BLaER1 treated with 17β-estradiol and CSF1 and Interleukin-3, amounts not matched to agents 10 nM and 100 nM (cell line): ENCODE measurements at regions not wholly inside any gene's neighbourhood (a gene's known extent, or its start where the extent isn't known, plus 50 kb on each side); places are given as distances from the start of the nearest gene placed in this dataset.

ENCODE experiments used
- H3K27ac ChIP-seq, 11 experiments: shearing (Covaris generic); formaldehyde crosslinking; 2 replicates each; pipeline ENCODE4 v1.8.1; 2022
- H3K27me3 ChIP-seq, 11 experiments: shearing (Covaris generic); formaldehyde crosslinking; 2 replicates each; pipeline ENCODE4 v1.8.1; 2022
- H3K36me3 ChIP-seq, 11 experiments: shearing (Covaris generic); formaldehyde crosslinking; 2 replicates each; pipeline ENCODE4 v1.8.1; 2022
- H3K4me1 ChIP-seq, 10 experiments: shearing (Covaris generic); formaldehyde crosslinking; 2 replicates each; pipeline ENCODE4 v1.8.1; 2022
- H3K4me2 ChIP-seq, 11 experiments: shearing (Covaris generic); formaldehyde crosslinking; 2 replicates each; pipeline ENCODE4 v1.8.1; 2022
- H3K4me3 ChIP-seq, 10 experiments: shearing (Covaris generic); formaldehyde crosslinking; 2 replicates each; pipeline ENCODE4 v1.8.1; 2022
- H3K9ac ChIP-seq, 11 experiments: shearing (Covaris generic); formaldehyde crosslinking; 2 replicates each; pipeline ENCODE4 v1.8.1; 2022
- H3K9me3 ChIP-seq, 11 experiments: shearing (Covaris generic); formaldehyde crosslinking; replicated peaks in 1 of 11; 2 replicates each; pipeline ENCODE4 v1.8.1; 2022
- H4K20me1 ChIP-seq, 11 experiments: shearing (Covaris generic); formaldehyde crosslinking; 2 replicates each; pipeline ENCODE4 v1.8.1; 2022
- Cebpa-rat ChIP-seq, 11 experiments: shearing (Covaris generic); IDR thresholded peaks; 2 replicates each; pipeline ENCODE4 v1.8.1; 2022

- no peak overlapping the region for H3K4me2 ChIP-seq
- no peak for TF ChIP-seq Cebpa-rat (IDR thresholded peaks at IDR 0.05)
- H3K4me1 ChIP-seq, result no peaks in the 10 kb centered on the region
- no peak overlapping the region for H3K27ac ChIP-seq
- H3K4me3 ChIP-seq, result no peak overlapping the region
- H3K36me3 ChIP-seq, result no peaks in the 10 kb centered on the region
- no peaks in the 10 kb centered on the region for H4K20me1 ChIP-seq
- no peak overlapping the region for H3K9ac ChIP-seq
- no peaks in the 10 kb centered on the region for H3K27me3 ChIP-seq
- peaks cover 0 to 15% (median 10%) of the 10 kb centered on the region in 11 experiments; a peak in 16 of 22 replicates for H3K9me3 ChIP-seq
These were observed 154.3 kb upstream of the GIMD1 start for GRCh38 chr4:106522839-106523238.

- H3K27ac ChIP-seq, result no peak overlapping the region
- no peaks in the 10 kb centered on the region for H3K4me1 ChIP-seq
- 0 out of 22 replicates have a peak, but pooled peaks cover 0 to 5% (median 0%) of the 10 kb centered on the region in 11 experiments for H3K9me3 ChIP-seq
- no peak overlapping the region for H3K4me3 ChIP-seq
- no peak overlapping the region for H3K9ac ChIP-seq
- H3K27me3 ChIP-seq, result no peaks in the 10 kb centered on the region
- no peaks in the 10 kb centered on the region for H4K20me1 ChIP-seq
- H3K4me2 ChIP-seq, result no peak overlapping the region
- no peaks in the 10 kb centered on the region for H3K36me3 ChIP-seq
- no peak for TF ChIP-seq Cebpa-rat (IDR thresholded peaks at IDR 0.05)
These were observed 144.1 kb upstream of the GIMD1 start for GRCh38 chr4:106512706-106513105.

GRCh38 chr4:106507440-106507839 is 138.9 kb upstream of the GIMD1 start:
- Histone ChIP-seq H3K36me3 (no peaks in the 10 kb centered on the region), H4K20me1 (no peaks in the 10 kb centered on the region), H3K4me2 (no peak overlapping the region), H3K9ac (no peak overlapping the region), H3K9me3 (0 out of 22 replicates have a peak, but pooled peaks cover 0 to 4% (median 0%) of the 10 kb centered on the region in 11 experiments), H3K4me1 (no peaks in the 10 kb centered on the region), H3K27me3 (no peaks in the 10 kb centered on the region), H3K27ac (no peak overlapping the region), H3K4me3 (no peak overlapping the region)
- TF ChIP-seq Cebpa-rat (IDR thresholded peaks at IDR 0.05), result no peak

GRCh38 chr4:106503116-106504050 is 134.8 kb upstream of the GIMD1 start:
- Histone ChIP-seq H3K36me3 (no peaks in the 10 kb centered on the region), H3K9me3 (no peaks in the 10 kb centered on the region), H3K9ac (no peak overlapping the region), H4K20me1 (no peaks in the 10 kb centered on the region), H3K27me3 (no peaks in the 10 kb centered on the region), H3K4me3 (no peak overlapping the region), H3K4me2 (no peak overlapping the region), H3K27ac (no peak overlapping the region), H3K4me1 (no peaks in the 10 kb centered on the region)
- TF ChIP-seq Cebpa-rat (IDR thresholded peaks at IDR 0.05), result no peak

- TF ChIP-seq Cebpa-rat (IDR thresholded peaks at IDR 0.05), result no peak
- no peaks in the 10 kb centered on the region for H4K20me1 ChIP-seq
- H3K4me2 ChIP-seq, result no peak overlapping the region
- no peak overlapping the region for H3K9ac ChIP-seq
- no peaks in the 10 kb centered on the region for H3K27me3 ChIP-seq
- H3K36me3 ChIP-seq, result no peaks in the 10 kb centered on the region
- no peak overlapping the region for H3K27ac ChIP-seq
- no peak overlapping the region for H3K4me3 ChIP-seq
- no peaks in the 10 kb centered on the region for H3K4me1 ChIP-seq
- H3K9me3 ChIP-seq, result no peaks in the 10 kb centered on the region
These were observed 133.6 kb upstream of the GIMD1 start for GRCh38 chr4:106502106-106502699.

GRCh38 chr4:106497271-106497670 is 128.7 kb upstream of the GIMD1 start:
- Histone ChIP-seq H3K36me3 (no peaks in the 10 kb centered on the region), H3K4me3 (no peak overlapping the region), H3K4me2 (no peak overlapping the region), H3K27me3 (no peaks in the 10 kb centered on the region), H3K27ac (no peak overlapping the region), H3K4me1 (peaks cover 0 to 11% (median 5%) of the 10 kb centered on the region in 10 experiments; a peak in 9 of 20 replicates), H3K9me3 (peaks cover 6 to 12% (median 11%) of the 10 kb centered on the region in 11 experiments; a peak in 19 of 22 replicates), H3K9ac (no peak overlapping the region), H4K20me1 (no peaks in the 10 kb centered on the region)
- no peak for TF ChIP-seq Cebpa-rat (IDR thresholded peaks at IDR 0.05)

- H3K9me3 ChIP-seq, result peaks cover 6 to 20% (median 11%) of the 10 kb centered on the region in 11 experiments; a peak in 19 of 22 replicates
- no peak overlapping the region for H3K9ac ChIP-seq
- no peak overlapping the region for H3K27ac ChIP-seq
- no peaks in the 10 kb centered on the region for H3K36me3 ChIP-seq
- H3K27me3 ChIP-seq, result no peaks in the 10 kb centered on the region
- H3K4me1 ChIP-seq, result peaks cover 0 to 11% (median 5%) of the 10 kb centered on the region in 10 experiments; a peak in 9 of 20 replicates
- H3K4me3 ChIP-seq, result no peak overlapping the region
- no peaks in the 10 kb centered on the region for H4K20me1 ChIP-seq
- TF ChIP-seq Cebpa-rat (IDR thresholded peaks at IDR 0.05), result no peak
- peak overlapping the region in 4 of 11 experiments; percentile 6 to 55 (median 16); a peak in 4 of 22 replicates for H3K4me2 ChIP-seq
These were observed 127.5 kb upstream of the GIMD1 start for GRCh38 chr4:106496061-106496460.

GRCh38 chr4:106495476-106495875 is 126.9 kb upstream of the GIMD1 start:
- Histone ChIP-seq H4K20me1 (no peaks in the 10 kb centered on the region), H3K4me2 (peak overlapping the region in 4 of 11 experiments; percentile 6 to 55 (median 26); a peak in 4 of 22 replicates), H3K27ac (no peak overlapping the region), H3K9ac (no peak overlapping the region), H3K9me3 (peaks cover 6 to 20% (median 11%) of the 10 kb centered on the region in 11 experiments; a peak in 19 of 22 replicates), H3K27me3 (no peaks in the 10 kb centered on the region), H3K36me3 (no peaks in the 10 kb centered on the region), H3K4me1 (peaks cover 0 to 11% (median 5%) of the 10 kb centered on the region in 10 experiments; a peak in 9 of 20 replicates), H3K4me3 (no peak overlapping the region)
- no peak for TF ChIP-seq Cebpa-rat (IDR thresholded peaks at IDR 0.05)

GRCh38 chr4:106494066-106494465 is 125.5 kb upstream of the GIMD1 start:
- H3K9ac ChIP-seq, result no peak overlapping the region
- peaks cover 6 to 20% (median 11%) of the 10 kb centered on the region in 11 experiments; a peak in 19 of 22 replicates for H3K9me3 ChIP-seq
- H3K36me3 ChIP-seq, result no peaks in the 10 kb centered on the region
- H3K4me1 ChIP-seq, result peaks cover 0 to 11% (median 5%) of the 10 kb centered on the region in 10 experiments; a peak in 9 of 20 replicates
- H3K27me3 ChIP-seq, result no peaks in the 10 kb centered on the region
- no peak for TF ChIP-seq Cebpa-rat (IDR thresholded peaks at IDR 0.05)
- H3K27ac ChIP-seq, result no peak overlapping the region
- no peak overlapping the region for H3K4me2 ChIP-seq
- H3K4me3 ChIP-seq, result no peak overlapping the region
- H4K20me1 ChIP-seq, result no peaks in the 10 kb centered on the region
